Duodenal mucosa (tissue), 2 donors: ENCODE measurements at regions not wholly inside any gene's neighbourhood (a gene's known extent, or its start where the extent isn't known, plus 50 kb on each side); places are given as distances from the start of the nearest gene placed in this dataset.
"Not testable (repeated sequence)": the region's sequence is repeated elsewhere in the genome, so short reads cannot be mapped to it uniquely, and the experiment has no call there.

Experiments used
- H3K27ac ChIP-seq: one replicate; pipeline ENCODE4 v1.7.0; 2013; ENCODE audit warnings: low read depth, low read length
- H3K27me3 ChIP-seq, 2 donors: one replicate each; pipeline ENCODE4 v1.7.0; 2013; ENCODE audit warnings: low read length in 2 of 2, control low read depth in 1 of 2; ENCODE audit not compliant: insufficient read depth in 2 of 2, control insufficient read depth in 1 of 2
- H3K36me3 ChIP-seq, 2 donors: one replicate each; pipeline ENCODE4 v1.7.0; 2013; ENCODE audit warnings: low read length in 2 of 2, control low read depth in 1 of 2; ENCODE audit not compliant: insufficient read depth in 2 of 2, control insufficient read depth in 1 of 2
- H3K4me1 ChIP-seq, 2 donors: one replicate each; pipeline ENCODE4 v1.7.0; 2013; ENCODE audit warnings: low read length in 2 of 2, control low read depth in 1 of 2; ENCODE audit not compliant: insufficient read depth in 2 of 2, control insufficient read depth in 1 of 2
- H3K4me3 ChIP-seq, 2 donors: one replicate each; pipeline ENCODE4 v1.7.0; 2013; ENCODE audit warnings: low read length in 2 of 2, low read depth in 1 of 2
- H3K9ac ChIP-seq, 2 donors: one replicate each; pipeline ENCODE4 v1.7.0; 2013; ENCODE audit warnings: low read length in 2 of 2, low read depth in 1 of 2
- H3K9me3 ChIP-seq, 2 donors: one replicate each; pipeline ENCODE4 v1.7.0; 2013; ENCODE audit warnings: low read length in 2 of 2, control low read depth in 1 of 2; ENCODE audit not compliant: control insufficient read depth in 1 of 2

DNA sequence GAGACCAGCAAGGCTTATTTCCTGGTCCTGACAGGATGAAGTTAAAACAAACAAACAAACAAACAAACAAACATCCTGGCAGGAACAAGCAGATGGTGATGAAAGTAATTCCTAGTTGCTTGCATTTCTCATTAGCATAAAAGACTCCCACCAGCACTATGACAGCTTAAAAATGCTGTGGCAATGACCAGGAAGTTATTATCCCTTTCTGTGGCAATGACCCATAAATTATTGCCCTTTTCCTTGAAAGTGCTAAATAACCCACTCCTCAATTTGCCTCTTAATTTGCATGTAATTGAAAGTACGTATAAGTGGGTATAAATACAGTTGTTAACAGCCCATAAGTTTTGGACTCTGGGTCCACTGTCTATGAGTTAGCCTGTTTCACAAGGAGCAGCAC lies 727.6 kb upstream of the NEGR1 start:
- H3K4me1 ChIP-seq = no peaks in the 10 kb centered on the region
- H3K27ac ChIP-seq = no peak overlapping the region
- H3K36me3 ChIP-seq = no peaks in the 10 kb centered on the region
- H3K9me3 ChIP-seq = no peaks in the 10 kb centered on the region
- H3K27me3 ChIP-seq = no peaks in the 10 kb centered on the region
- H3K9ac ChIP-seq = no peak overlapping the region
- H3K4me3 ChIP-seq = no peak overlapping the region

DNA sequence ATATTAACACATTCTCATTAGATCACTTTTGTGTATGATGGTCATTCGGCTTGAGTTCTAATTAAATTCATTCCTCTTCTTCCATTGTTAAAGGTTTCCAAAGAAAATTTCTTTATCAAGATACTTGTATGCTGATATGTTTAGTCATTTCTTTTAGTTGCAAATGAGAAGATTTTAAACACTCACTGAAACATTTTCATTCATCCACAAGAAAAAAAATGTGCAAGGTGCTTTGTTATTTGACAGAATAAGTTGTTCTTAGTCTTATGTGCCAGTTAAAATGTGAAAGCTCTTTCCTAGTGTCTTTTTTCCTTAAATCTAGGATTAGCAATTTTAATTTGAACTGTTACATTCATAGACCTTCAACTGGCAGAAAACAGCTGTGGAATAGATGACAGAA lies 727.0 kb upstream of the NEGR1 start:
- H3K27ac ChIP-seq = no peak overlapping the region
- no peak overlapping the region for H3K4me3 ChIP-seq
- no peaks in the 10 kb centered on the region for H3K4me1 ChIP-seq
- H3K36me3 ChIP-seq = no peaks in the 10 kb centered on the region
- no peaks in the 10 kb centered on the region for H3K9me3 ChIP-seq
- no peaks in the 10 kb centered on the region for H3K27me3 ChIP-seq
- H3K9ac ChIP-seq = no peak overlapping the region

DNA sequence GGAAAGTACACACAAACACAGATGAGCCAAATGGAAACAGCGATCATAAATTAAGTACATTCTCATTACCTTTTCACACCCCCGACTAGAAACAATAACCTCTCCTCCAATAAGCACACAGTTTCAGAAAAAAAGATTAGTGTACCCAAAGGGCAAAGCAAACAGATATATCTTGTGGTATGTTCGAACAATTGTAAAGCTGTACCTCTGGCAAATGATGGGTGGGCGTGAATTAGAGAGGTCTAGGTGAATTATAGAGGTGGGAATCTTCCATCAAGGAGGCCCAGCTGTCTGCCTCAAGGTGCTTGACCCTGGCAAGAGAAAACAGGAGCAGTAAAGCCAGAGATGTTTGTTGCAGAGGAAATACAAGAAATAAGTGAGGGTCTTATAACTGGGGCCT lies 715.3 kb upstream of the NEGR1 start:
- Histone ChIP-seq H3K36me3 (no peaks in the 10 kb centered on the region), H3K4me1 (no peaks in the 10 kb centered on the region), H3K27me3 (no peaks in the 10 kb centered on the region), H3K27ac (no peak overlapping the region), H3K9me3 (peaks cover 0 to 6% of the 10 kb centered on the region in 2 donors), H3K4me3 (no peak overlapping the region), H3K9ac (no peak overlapping the region)

DNA sequence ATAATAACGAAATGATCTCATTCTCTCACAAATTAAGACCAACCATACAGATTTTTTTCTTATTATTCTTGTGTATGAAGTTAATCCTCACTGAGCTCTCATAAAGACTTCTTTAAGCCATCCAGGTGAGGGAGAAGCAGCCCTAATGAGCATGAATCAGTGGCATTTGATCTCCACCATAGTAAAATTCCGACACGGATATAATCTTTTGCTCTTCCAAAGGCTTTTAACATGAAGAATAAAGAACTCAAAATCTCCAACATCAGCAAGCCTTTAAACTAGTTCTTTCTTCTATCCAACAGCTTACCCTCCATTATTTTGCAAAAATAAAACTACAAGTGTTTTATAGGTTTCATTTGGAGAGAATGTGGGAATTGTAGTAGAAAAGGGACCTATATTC lies 714.7 kb upstream of the NEGR1 start:
- peaks cover 0 to 6% of the 10 kb centered on the region in 2 donors for H3K9me3 ChIP-seq
- H3K9ac ChIP-seq = no peak overlapping the region
- no peak overlapping the region for H3K4me3 ChIP-seq
- H3K36me3 ChIP-seq = no peaks in the 10 kb centered on the region
- no peak overlapping the region for H3K27ac ChIP-seq
- H3K27me3 ChIP-seq = no peaks in the 10 kb centered on the region
- H3K4me1 ChIP-seq = no peaks in the 10 kb centered on the region

DNA sequence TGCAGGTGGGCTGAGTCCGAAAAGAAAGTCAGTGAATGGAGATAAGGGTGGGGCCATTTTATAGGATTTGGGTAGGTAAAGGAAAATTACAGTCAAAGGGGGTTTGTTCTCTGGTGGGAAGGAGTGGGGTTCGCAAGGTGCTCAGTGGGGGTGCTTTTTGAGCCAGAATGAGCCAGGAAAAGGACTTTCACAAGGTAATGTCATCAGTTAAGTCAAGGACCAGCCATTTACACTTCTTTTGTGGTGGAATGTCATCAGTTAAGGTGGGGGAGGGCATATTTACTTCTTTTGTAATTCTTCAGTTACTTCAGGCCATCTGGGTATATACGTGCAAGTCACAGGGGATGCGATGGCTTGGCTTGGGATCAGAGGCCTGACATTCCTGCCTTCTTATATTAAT lies 705.5 kb upstream of the NEGR1 start:
- not testable (repeated sequence) for H3K4me1 ChIP-seq, H3K4me3 ChIP-seq, H3K36me3 ChIP-seq, H3K27me3 ChIP-seq, H3K9ac ChIP-seq, H3K27ac ChIP-seq, H3K9me3 ChIP-seq

DNA sequence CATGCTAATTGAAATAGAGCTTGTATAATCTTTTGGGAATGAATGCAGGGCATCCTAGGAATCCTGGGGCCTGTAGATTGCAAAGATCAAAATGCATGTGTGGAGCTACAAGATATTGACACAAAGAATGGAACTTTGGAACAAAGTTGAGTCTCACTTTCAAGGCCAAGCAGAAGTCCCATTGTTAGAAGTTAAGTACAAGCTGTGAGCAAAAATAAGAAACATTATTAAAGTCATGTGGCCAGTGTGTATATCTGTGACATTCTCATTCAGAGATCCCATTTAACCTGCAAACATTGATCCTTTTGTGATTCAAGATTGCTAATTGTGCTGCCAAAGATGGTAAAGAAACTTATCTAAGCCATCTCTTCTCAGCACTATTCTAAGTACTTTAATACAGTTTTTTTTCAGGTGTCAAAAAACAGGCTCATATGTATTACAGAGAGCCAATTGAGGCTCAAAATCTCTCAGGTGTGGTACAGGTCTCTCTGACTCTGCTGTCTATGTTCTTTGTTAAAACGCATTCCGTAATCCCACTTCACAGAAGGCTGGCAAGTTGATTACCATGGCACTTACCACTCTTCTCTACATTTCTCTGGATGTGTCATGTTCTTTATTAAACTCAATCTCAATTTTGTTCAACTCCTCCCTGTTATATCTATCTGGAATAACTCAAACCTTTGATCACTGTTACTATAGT lies 704.4 kb upstream of the NEGR1 start:
- Histone ChIP-seq H3K4me3 (no peak overlapping the region), H3K27ac (no peak overlapping the region), H3K9ac (no peak overlapping the region), H3K9me3 (no peaks in the 10 kb centered on the region), H3K36me3 (no peaks in the 10 kb centered on the region), H3K27me3 (no peaks in the 10 kb centered on the region), H3K4me1 (no peaks in the 10 kb centered on the region)

DNA sequence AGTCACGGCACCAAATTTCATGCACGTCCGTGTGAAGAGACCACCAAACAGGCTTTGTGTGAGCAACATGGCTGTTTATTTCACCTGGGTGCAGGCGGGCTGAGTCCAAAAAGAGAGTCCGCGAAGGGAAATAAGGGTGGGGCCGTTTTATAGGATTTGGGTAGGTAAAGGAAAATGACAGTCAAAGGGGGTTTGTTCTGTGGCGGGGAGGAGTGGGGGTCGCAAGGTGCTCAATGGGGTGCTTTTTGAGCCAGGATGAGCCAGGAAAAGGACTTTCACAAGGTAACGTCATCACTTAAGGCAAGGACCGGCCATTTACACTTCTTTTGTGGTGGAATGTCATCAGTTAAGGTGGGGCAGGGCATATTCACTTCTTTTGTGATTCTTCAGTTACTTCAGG lies 702.7 kb upstream of the NEGR1 start:
- not testable (repeated sequence) for H3K9ac ChIP-seq, H3K36me3 ChIP-seq, H3K9me3 ChIP-seq, H3K27ac ChIP-seq, H3K4me3 ChIP-seq, H3K4me1 ChIP-seq, H3K27me3 ChIP-seq

DNA sequence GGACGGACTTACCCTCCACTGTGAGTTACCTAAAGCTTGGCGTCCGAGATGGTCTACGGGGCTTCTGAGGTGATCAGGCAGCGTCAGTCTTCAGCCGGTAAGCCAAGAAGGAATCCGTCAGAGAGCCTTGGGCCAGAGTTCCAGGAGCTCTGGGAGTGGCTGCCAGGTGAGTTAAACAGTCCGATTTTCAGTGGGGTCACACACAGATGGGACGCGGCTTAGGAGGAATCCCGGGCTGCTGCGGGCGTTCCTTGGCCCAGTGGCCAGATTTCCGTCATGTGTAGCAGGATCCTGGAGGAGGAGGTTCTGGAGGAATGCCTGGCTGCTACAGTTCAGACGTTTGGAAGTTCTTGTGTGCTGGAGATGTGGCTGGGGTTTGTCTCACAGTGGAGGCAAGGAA lies 700.7 kb upstream of the NEGR1 start:
- H3K9ac ChIP-seq, H3K36me3 ChIP-seq, H3K4me3 ChIP-seq, H3K27ac ChIP-seq, H3K4me1 ChIP-seq, H3K27me3 ChIP-seq, H3K9me3 ChIP-seq: not testable (repeated sequence)

DNA sequence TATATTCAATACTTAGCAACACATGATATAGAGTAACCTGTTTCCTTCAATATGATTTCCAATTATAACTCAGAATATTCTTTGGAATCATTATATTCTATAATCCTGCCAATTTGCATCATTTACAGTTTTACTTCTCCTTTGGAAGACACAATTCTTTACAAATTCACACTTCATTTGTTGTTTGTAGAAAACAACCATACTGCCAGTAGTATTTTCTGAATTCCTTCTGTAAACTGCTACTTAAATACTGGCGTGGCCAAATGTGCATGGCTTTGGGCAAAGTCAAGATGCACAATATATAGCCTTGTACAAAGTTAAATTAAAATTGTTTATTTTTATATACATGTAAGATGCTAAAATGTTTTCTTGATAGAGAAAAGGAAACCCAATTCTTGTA lies 687.1 kb upstream of the NEGR1 start:
- Histone ChIP-seq H3K27ac (no peak overlapping the region), H3K36me3 (no peaks in the 10 kb centered on the region), H3K9ac (no peak overlapping the region), H3K27me3 (no peaks in the 10 kb centered on the region), H3K4me3 (no peak overlapping the region), H3K4me1 (no peaks in the 10 kb centered on the region), H3K9me3 (no peaks in the 10 kb centered on the region)

DNA sequence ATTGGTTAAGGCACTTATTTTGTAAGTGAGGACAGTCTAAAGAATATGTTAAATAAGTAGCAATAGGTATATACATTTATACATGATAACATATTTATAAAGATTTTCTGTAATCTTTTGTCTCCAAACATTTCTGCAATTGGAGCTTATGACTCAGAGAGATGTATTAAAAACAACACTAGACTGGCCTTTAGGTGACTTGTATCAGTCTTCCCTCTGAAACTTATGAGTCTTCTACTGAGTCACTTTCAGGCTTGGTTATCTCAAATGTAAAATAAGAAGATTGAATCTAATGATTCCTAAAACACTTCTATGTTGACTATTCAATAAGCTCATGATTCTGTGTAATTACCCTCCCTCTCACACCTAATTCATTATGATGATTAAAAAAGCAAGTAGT lies 672.6 kb upstream of the NEGR1 start:
- no peaks in the 10 kb centered on the region for H3K36me3 ChIP-seq
- H3K27me3 ChIP-seq = no peaks in the 10 kb centered on the region
- H3K9me3 ChIP-seq = no peaks in the 10 kb centered on the region
- no peak overlapping the region for H3K9ac ChIP-seq
- no peak overlapping the region for H3K4me3 ChIP-seq
- H3K4me1 ChIP-seq = no peaks in the 10 kb centered on the region
- H3K27ac ChIP-seq = no peak overlapping the region

DNA sequence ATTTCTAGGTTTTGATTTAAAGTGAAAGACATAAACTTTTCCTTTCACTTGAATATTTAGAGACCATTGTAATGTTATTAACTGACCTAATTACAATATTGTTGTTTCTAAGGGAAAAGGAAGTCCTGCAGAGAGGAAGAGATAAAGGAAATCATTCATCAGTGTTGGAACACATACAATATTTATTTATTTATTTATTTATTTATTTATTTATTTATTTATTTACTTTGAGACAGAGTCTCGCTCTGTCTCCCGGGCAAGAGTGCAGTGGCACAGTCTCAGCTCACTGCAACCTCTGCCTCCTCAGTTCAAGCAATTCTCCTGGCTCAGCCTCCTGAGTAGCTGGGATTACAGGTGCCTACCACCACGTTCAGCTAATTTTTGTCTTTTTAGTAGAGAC lies 668.6 kb upstream of the NEGR1 start:
- not testable (repeated sequence) for H3K4me3 ChIP-seq, H3K27me3 ChIP-seq, H3K9ac ChIP-seq, H3K36me3 ChIP-seq, H3K27ac ChIP-seq, H3K4me1 ChIP-seq, H3K9me3 ChIP-seq
